Left lung (tissue), 4 donors: ENCODE measurements at regions not wholly inside any gene's neighbourhood (a gene's known extent, or its start where the extent isn't known, plus 50 kb on each side); places are given as distances from the start of the nearest gene placed in this dataset.

Experiments used
- ATAC-seq: fragments of 200-7000 bp; cut with Tn5 transposase; one replicate; pipeline ENCODE4 v1.9.1; 2020; ENCODE audit warnings: moderate library complexity
- DNase-seq, 4 donors: peaks; one replicate each; pipeline ENCODE4 v3.0.0-alpha.2; 2013 to 2020
- H3K27ac ChIP-seq, 2 donors: fragments of 200-600 bp; sonication (generic) in 1 of 2; one replicate each; pipeline versions ENCODE4 v1.5.0 to v1.8.0; 2020 to 2021
- H3K27me3 ChIP-seq, 2 donors: fragments of 200-600 bp; sonication (generic) in 1 of 2; one replicate each; pipeline versions ENCODE4 v1.5.0 to v1.8.0; 2020 to 2021
- H3K36me3 ChIP-seq, 2 donors: fragments of 200-600 bp; sonication (generic) in 1 of 2; one replicate each; pipeline versions ENCODE4 v1.5.0 to v1.8.0; 2020 to 2021
- H3K4me1 ChIP-seq, 2 donors: fragments of 200-600 bp; one replicate each; pipeline ENCODE4 v1.8.0; 2021
- H3K4me3 ChIP-seq, 2 donors: fragments of 200-600 bp; sonication (generic) in 1 of 2; one replicate each; pipeline versions ENCODE4 v1.5.0 to v1.8.0; 2020 to 2021; ENCODE audit warnings: mild to moderate bottlenecking in 1 of 2
- H3K9me3 ChIP-seq, 2 donors: fragments of 200-600 bp; sonication (generic) in 1 of 2; one replicate each; pipeline versions ENCODE4 v1.5.0 to v1.8.0; 2020 to 2021
- intact Hi-C, 2 donors: fragments of 100-400 bp; cut with DNase I; formaldehyde crosslinking; loops; one replicate each; pipeline versions ENCODE4 v1.11.2 to v1.14.2; 2022
- TF ChIP-seq, protein P1 (sequence below), 2 donors: fragments of 200-600 bp; sonication (generic) in 1 of 2; IDR thresholded peaks; one replicate each; pipeline versions ENCODE4 v1.5.0 to v1.8.0; 2021; ENCODE audit warnings: antibody characterized with exemption in 2 of 2
- donor health status: DM: no; HTN: yes; CAD: no.
- donor health status: DM: no; HTN: no; CAD: no.

- Histone ChIP-seq H3K4me3 (no peak overlapping the region), H3K9me3 (no peaks in the 10 kb centered on the region), H3K27ac (no peak overlapping the region), H3K4me1 (no peaks in the 10 kb centered on the region), H3K36me3 (no peaks in the 10 kb centered on the region), H3K27me3 (no peaks in the 10 kb centered on the region)
- DNase-seq, result no peak
- intact Hi-C loops, result no loop called here
- TF ChIP-seq, protein P1, sequence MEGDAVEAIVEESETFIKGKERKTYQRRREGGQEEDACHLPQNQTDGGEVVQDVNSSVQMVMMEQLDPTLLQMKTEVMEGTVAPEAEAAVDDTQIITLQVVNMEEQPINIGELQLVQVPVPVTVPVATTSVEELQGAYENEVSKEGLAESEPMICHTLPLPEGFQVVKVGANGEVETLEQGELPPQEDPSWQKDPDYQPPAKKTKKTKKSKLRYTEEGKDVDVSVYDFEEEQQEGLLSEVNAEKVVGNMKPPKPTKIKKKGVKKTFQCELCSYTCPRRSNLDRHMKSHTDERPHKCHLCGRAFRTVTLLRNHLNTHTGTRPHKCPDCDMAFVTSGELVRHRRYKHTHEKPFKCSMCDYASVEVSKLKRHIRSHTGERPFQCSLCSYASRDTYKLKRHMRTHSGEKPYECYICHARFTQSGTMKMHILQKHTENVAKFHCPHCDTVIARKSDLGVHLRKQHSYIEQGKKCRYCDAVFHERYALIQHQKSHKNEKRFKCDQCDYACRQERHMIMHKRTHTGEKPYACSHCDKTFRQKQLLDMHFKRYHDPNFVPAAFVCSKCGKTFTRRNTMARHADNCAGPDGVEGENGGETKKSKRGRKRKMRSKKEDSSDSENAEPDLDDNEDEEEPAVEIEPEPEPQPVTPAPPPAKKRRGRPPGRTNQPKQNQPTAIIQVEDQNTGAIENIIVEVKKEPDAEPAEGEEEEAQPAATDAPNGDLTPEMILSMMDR (IDR thresholded peaks at IDR 0.05), result no peak
- ATAC-seq, result no peak
These were observed 79.1 kb upstream of the FAM120A start for GRCh38 chr9:93372391-93372790.

DNA sequence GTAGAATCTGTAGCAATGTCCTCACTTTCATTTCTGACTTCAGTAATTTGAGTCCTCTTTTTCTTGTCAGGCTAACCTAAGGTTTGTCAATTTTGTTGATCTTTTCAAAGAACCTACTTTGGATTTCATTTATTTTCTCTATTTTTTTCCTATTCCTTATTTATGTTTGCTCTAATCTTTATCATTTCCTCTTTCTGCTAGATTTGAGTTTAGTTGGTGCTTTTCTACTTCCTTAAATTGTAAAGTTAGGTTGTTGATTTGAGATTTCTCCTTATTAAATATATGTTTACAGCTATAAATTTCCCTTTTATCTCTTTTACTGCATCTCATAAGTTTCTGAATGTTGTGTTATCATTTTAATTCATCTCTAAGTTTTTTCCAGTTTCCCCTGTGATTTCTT is 75.1 kb upstream of the FAM120A start:
- TF ChIP-seq, protein P1 (IDR thresholded peaks at IDR 0.05), result no peak

DNA sequence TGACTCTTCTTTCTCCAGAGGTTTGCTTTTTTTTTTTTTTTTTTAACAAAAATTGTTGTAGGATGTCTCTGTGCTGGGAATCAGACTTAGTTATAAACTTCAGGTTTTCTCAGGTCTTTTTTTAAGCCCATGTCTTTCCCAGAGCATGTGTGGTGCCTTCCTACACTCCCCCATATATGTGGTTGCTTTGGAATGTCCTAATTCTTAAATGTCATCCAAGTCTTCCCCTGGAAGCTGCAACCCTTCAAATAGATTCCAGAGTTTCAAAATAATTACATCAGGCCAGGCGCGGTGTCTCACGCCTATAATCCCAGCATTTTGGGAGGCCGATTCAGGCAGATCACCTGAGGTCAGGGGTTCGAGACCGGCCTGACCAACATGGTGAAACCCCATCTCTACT is 73.2 kb upstream of the FAM120A start:
- no peaks in the 10 kb centered on the region for H3K4me1 ChIP-seq
- H3K9me3 ChIP-seq, result no peaks in the 10 kb centered on the region
- no peak overlapping the region for H3K4me3 ChIP-seq
- DNase-seq (no peak), ATAC-seq (no peak)
- no peaks in the 10 kb centered on the region for H3K36me3 ChIP-seq
- H3K27ac ChIP-seq, result no peak overlapping the region
- H3K27me3 ChIP-seq, result no peaks in the 10 kb centered on the region
- intact Hi-C loops, result no loop called here
- TF ChIP-seq, protein P1 (IDR thresholded peaks at IDR 0.05), result no peak

More for the DNA sequence above, 75.1 kb upstream of the FAM120A start:
- intact Hi-C loops, result no loop called here
- Histone ChIP-seq H3K27ac (no peak overlapping the region), H3K9me3 (no peaks in the 10 kb centered on the region), H3K36me3 (no peaks in the 10 kb centered on the region), H3K27me3 (no peaks in the 10 kb centered on the region), H3K4me1 (no peaks in the 10 kb centered on the region), H3K4me3 (no peak overlapping the region)
- DNase-seq (no peak), ATAC-seq (no peak)

DNA sequence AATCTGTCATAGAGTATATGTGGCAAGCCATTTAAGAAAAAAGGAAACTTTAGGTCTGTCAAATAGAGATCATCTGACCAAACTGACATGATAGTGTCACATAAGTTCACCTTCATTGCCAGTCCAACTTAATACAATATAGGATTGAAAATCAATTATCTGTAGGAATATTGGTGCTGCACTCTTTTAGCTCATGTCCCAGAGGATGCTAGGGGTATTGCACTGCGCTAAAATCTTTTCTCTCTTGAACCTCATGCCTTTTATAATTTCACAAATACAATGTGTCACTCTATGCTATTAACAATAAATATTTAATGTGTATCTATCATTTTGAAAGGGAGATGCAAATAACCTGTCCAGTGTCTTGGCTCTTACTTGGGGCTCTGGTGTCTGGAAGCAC is 72.4 kb upstream of the FAM120A start:
- H3K4me3 ChIP-seq, result no peak overlapping the region
- H3K27ac ChIP-seq, result no peak overlapping the region

DNA sequence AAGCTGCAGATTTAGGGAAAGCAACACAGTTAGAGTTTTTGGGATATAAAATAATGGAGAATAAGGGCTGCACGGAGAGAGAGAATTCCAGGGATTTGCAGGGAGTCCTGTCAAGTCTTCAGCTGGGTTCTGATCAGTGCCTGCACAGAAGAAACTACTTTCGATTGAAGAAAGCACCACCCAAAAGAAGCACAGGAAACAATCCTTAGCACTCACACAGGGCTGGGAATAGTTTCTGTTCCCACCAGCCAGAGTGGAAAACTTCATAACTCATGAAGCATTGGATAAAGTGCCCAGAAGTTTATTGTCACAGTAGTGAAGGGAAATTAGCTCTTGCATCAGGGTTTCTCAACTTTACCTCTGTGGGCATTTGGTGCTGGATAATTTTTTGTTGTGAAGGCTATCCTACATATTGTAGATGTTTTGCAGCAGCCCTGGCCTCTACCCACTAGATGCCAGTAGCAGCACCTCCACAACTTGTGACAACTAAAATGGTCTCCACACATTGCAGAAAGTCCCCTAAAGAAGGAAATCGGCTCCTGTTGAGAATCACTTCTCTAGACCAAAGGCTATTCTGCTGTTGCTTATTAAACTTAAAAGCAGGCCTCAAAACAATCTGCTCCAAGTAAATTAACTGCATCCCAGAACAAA is 71.0 kb upstream of the FAM120A start:
- H3K27me3 ChIP-seq, result no peaks in the 10 kb centered on the region
- H3K36me3 ChIP-seq, result no peaks in the 10 kb centered on the region
- intact Hi-C loops, result no loop called here
- no peak for ATAC-seq
- no peak overlapping the region for H3K4me3 ChIP-seq
- TF ChIP-seq, protein P1 (IDR thresholded peaks at IDR 0.05), result no peak
- H3K9me3 ChIP-seq, result no peaks in the 10 kb centered on the region
- H3K27ac ChIP-seq, result no peak overlapping the region
- DNase-seq, result no peak
- no peaks in the 10 kb centered on the region for H3K4me1 ChIP-seq

More for the DNA sequence above, 72.4 kb upstream of the FAM120A start:
- H3K4me1 ChIP-seq, result no peaks in the 10 kb centered on the region
- H3K9me3 ChIP-seq, result no peaks in the 10 kb centered on the region
- ATAC-seq (no peak), DNase-seq (no peak)
- TF ChIP-seq, protein P1 (IDR thresholded peaks at IDR 0.05), result peak in 1 of 2 donors; percentile 10
- intact Hi-C loops, result no loop called here
- no peaks in the 10 kb centered on the region for H3K27me3 ChIP-seq
- H3K36me3 ChIP-seq, result no peaks in the 10 kb centered on the region
